ENCODE measurements at regions not wholly inside any gene's neighbourhood (a gene's known extent, or its start where the extent isn't known, plus 50 kb on each side); places are given as distances from the start of the nearest gene placed in this dataset.
"Not testable (repeated sequence)": the region's sequence is repeated elsewhere in the genome, so short reads cannot be mapped to it uniquely, and the experiment has no call there.

DNA sequence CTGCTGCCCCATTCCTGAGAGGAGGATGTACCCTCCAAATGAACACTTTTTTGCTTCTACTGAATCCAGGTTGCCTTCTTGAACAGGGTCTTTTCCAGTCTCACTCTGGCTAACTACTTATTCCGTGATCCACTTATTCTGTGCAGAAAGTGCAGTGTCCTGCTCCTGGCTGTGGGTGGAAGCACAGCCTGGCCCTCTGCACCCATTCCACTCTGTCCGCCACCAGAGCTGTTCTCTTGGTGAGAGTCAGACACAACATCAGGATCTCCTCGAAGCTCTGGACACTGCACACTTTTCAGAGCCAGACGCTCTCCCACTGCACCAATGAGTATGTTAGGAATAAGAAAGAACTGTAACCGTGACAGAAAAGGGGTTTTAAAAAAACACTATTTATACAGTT, 174.2 kb downstream of the MCHR2 start:
- intact Hi-C loops (cut with DNase I; ENCODE audit: low total_unique reads) = no loop called here
- no peaks in the 10 kb centered on the region for H3K27me3 ChIP-seq
- DNase-seq = no peak
- 89 to 90% methylated on average over 5 of the region's 5 CpGs for WGBS, 2 donors
- no peak overlapping the region for H3K27ac ChIP-seq
- H3K4me1 ChIP-seq = no peaks in the 10 kb centered on the region
- TF ChIP-seq CTCF (IDR thresholded peaks at IDR 0.05) (no peak), POLR2A (IDR thresholded peaks at IDR 0.05) (no peak)
- no peaks in the 10 kb centered on the region for H3K9me3 ChIP-seq
- H3K36me3 ChIP-seq (ENCODE audit: low read depth, missing control alignments) = no peaks in the 10 kb centered on the region
- H3K4me3 ChIP-seq = no peak overlapping the region

DNA sequence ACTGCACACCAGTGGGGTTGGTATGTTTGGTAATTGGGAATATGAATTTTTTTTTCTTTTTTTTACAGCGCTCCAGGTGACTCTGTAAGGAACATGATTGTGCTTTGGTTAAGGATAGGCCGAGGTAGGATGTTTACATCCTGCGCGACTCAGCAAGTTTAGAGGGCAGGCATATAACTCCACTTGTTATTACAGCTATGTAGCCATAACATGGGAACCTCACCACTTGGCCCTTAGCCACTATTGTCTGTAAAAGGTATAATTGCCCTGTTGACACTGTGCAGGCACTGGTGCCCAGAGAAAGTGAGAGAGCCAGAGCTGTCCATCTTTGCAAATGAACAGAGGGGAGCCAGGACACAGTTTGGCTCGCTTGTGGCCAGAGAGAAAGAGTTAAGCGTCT, 172.9 kb downstream of the MCHR2 start:
- H3K36me3 ChIP-seq (ENCODE audit: low read depth, missing control alignments) = no peaks in the 10 kb centered on the region
- no peak overlapping the region for H3K27ac ChIP-seq
- H3K27me3 ChIP-seq = no peaks in the 10 kb centered on the region
- intact Hi-C loops (cut with DNase I; ENCODE audit: low total_unique reads) = no loop called here
- no peaks in the 10 kb centered on the region for H3K4me1 ChIP-seq
- H3K9me3 ChIP-seq = no peaks in the 10 kb centered on the region
- TF ChIP-seq POLR2A (IDR thresholded peaks at IDR 0.05) (no peak), CTCF (IDR thresholded peaks at IDR 0.05) (no peak)
- no peak overlapping the region for H3K4me3 ChIP-seq
- no peak for DNase-seq
- WGBS, 2 donors = 84 to 86% methylated on average over 6 of the region's 6 CpGs

GRCh38 chr6:99822741-99823512, 171.1 kb downstream of the MCHR2 start:
- TF ChIP-seq POLR2A (IDR thresholded peaks at IDR 0.05) (no peak), CTCF (IDR thresholded peaks at IDR 0.05) (peak in 1 of 3 experiments; percentile 13)
- no peak for DNase-seq
- Histone ChIP-seq H3K36me3 (ENCODE audit: low read depth, missing control alignments) (no peaks in the 10 kb centered on the region), H3K9me3 (no peaks in the 10 kb centered on the region), H3K4me1 (no peaks in the 10 kb centered on the region), H3K27me3 (no peaks in the 10 kb centered on the region), H3K27ac (no peak overlapping the region), H3K4me3 (no peak overlapping the region)
- WGBS, 2 donors = 22 to 36% methylated on average over 5 of the region's 5 CpGs
- intact Hi-C loops (cut with DNase I; ENCODE audit: low total_unique reads) = no loop called here

DNA sequence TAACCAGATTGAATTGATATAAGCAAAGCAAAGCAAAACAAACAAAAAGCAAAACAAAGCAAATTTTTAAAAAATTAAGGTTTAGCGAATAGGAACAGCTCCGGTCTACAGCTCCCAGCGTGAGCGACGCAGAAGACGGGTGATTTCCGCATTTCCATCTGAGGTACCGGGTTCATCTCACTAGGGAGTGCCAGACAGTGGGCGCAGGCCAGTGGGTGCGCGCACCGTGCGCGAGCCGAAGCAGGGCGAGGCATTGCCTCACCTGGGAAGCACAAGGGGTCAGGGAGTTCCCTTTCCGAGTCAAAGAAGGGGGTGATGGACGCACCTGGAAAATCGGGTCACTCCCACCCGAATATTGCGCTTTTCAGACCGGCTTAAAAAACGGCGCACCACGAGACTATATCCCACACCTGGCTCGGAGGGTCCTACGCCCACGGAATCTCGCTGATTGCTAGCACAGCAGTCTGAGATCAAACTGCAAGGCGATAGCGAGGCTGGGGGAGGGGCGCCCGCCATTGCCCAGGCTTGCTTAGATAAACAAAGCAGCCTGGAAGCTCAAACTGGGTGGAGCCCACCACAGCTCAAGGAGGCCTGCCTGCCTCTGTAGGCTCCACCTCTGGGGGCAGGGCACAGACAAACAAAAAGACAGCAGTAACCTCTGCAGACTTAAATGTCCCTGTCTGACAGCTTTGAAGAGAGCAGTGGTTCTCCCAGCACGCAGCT, 170.3 kb downstream of the MCHR2 start:
- intact Hi-C loops (cut with DNase I; ENCODE audit: low total_unique reads) = not testable (repeated sequence)
- 4 to 27% methylated on average over 11 of the region's 34 CpGs for WGBS, 2 donors

DNA sequence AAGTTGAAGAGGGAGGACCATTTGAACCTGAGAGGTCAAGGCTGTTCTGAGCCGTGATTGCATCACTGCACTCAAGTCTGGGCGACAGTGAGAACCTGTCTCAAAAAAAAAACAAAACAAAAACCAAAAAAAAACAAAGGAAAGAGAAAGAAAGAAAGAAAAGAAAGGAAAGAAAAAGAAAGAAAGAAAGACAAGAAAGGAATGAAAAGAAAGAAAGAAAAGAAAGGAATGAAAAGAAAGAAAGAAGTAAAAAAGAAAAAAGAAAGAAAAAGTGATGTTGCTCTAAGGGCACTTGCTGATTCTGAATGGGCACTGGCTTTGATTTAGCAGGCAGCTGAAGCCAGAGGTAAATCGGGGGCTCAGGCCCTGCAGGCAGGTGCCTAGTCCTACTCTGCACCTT, 161.0 kb downstream of the MCHR2 start:
- DNase-seq = no peak
- no peaks in the 10 kb centered on the region for H3K27me3 ChIP-seq
- no peaks in the 10 kb centered on the region for H3K9me3 ChIP-seq
- intact Hi-C loops (cut with DNase I; ENCODE audit: low total_unique reads) = no loop called here
- no peaks in the 10 kb centered on the region for H3K4me1 ChIP-seq
- H3K36me3 ChIP-seq (ENCODE audit: low read depth, missing control alignments) = no peaks in the 10 kb centered on the region
- no peak overlapping the region for H3K4me3 ChIP-seq
- WGBS, 2 donors = 83% methylated on average over 3 of the region's 3 CpGs
- no peak for TF ChIP-seq POLR2A (IDR thresholded peaks at IDR 0.05)
- no peak for TF ChIP-seq CTCF (IDR thresholded peaks at IDR 0.05)
- no peak overlapping the region for H3K27ac ChIP-seq

More for the DNA sequence above, 170.3 kb downstream of the MCHR2 start:
- H3K27ac ChIP-seq; H3K9me3 ChIP-seq; H3K36me3 ChIP-seq (ENCODE audit: low read depth, missing control alignments); H3K4me1 ChIP-seq; H3K4me3 ChIP-seq; H3K27me3 ChIP-seq; DNase-seq: not testable (repeated sequence)

Measured in testis (tissue), 2 donors.